CD4-positive, alpha-beta T cell (primary cell): ENCODE measurements at regions not wholly inside any gene's neighbourhood (a gene's known extent, or its start where the extent isn't known, plus 50 kb on each side); places are given as distances from the start of the nearest gene placed in this dataset.

Experiments used
- ATAC-seq: fragments of 200-7000 bp; cut with Tn5 transposase; one replicate; pipeline ENCODE4 v1.10.0; 2022; ENCODE audit warnings: mild to moderate bottlenecking; ENCODE audit not compliant: poor library complexity
- CTCF ChIA-PET: fragments of 350-600 bp; sonication (Branson Sonifier 250); formaldehyde crosslinking; loops from one replicate; lab custom pipeline; 2021; ENCODE audit warnings: antibody characterized with exemption, inconsistent platforms; lab: Charles Lee
- POLR2A ChIA-PET: fragments of 350-600 bp; sonication (Branson Sonifier 250); formaldehyde crosslinking; loops from one replicate; lab custom pipeline; 2021; ENCODE audit warnings: antibody characterized with exemption, inconsistent platforms; lab: Charles Lee
- DNase-seq, 14 experiments: peaks; one replicate each; pipeline ENCODE4 v3.0.0-alpha.2; 2013 to 2020; ENCODE audit warnings: mixed read lengths in 2 of 14
- H3K27ac ChIP-seq, 2 donors: one replicate each; pipeline versions ENCODE4 v1.5.1 to v1.7.0; 2013; ENCODE audit warnings: low read length in 2 of 2, low read depth in 1 of 2, mild to moderate bottlenecking in 1 of 2
- H3K27me3 ChIP-seq, 2 experiments: 1 replicate in 1 of 2; 2 replicates in 1 of 2; pipeline versions ENCODE4 v1.6.1 to v1.7.0; 2013; ENCODE audit warnings: low read length in 2 of 2, control low read depth in 1 of 2, mild to moderate bottlenecking in 1 of 2, moderate library complexity in 1 of 2; ENCODE audit not compliant: insufficient read depth in 2 of 2, control insufficient read depth in 1 of 2
- H3K36me3 ChIP-seq: one replicate; pipeline ENCODE4 v1.6.1; 2013; ENCODE audit warnings: low read length, control low read depth; ENCODE audit not compliant: insufficient read depth
- H3K4me1 ChIP-seq: one replicate; pipeline ENCODE4 v1.6.1; 2013; ENCODE audit warnings: low read length, control low read depth; ENCODE audit not compliant: insufficient read depth
- H3K4me3 ChIP-seq: one replicate; pipeline ENCODE4 v1.5.1; 2013; ENCODE audit warnings: mild to moderate bottlenecking, low read length, moderate library complexity
- H3K9me3 ChIP-seq, 2 experiments: 1 replicate in 1 of 2; 2 replicates in 1 of 2; pipeline versions ENCODE4 v1.6.1 to v1.7.0; 2013; ENCODE audit warnings: low read length in 2 of 2, mild to moderate bottlenecking in 2 of 2, control low read depth in 1 of 2, moderate library complexity in 1 of 2; ENCODE audit not compliant: control insufficient read depth in 1 of 2, insufficient read depth in 1 of 2
- H3K27ac Mint-ChIP-seq: one replicate; pipeline ENCODE4 v1.8.0; 2020; ENCODE audit warnings: mixed read lengths
- H3K27me3 Mint-ChIP-seq: one replicate; pipeline ENCODE4 v1.8.0; 2021; ENCODE audit warnings: mixed read lengths
- H3K36me3 Mint-ChIP-seq: one replicate; pipeline ENCODE4 v1.8.0; 2021; ENCODE audit warnings: low read depth, mixed read lengths
- H3K4me1 Mint-ChIP-seq: one replicate; pipeline ENCODE4 v1.8.0; 2021; ENCODE audit warnings: low read depth, mixed read lengths
- H3K4me3 Mint-ChIP-seq: one replicate; pipeline ENCODE4 v1.8.0; 2020; ENCODE audit warnings: mild to moderate bottlenecking, mixed read lengths
- H3K9me3 Mint-ChIP-seq: one replicate; pipeline ENCODE4 v1.8.0; 2020; ENCODE audit warnings: mixed read lengths
- CTCF ChIP-seq: fragments of 200-600 bp; IDR thresholded peaks from one replicate; pipeline ENCODE4 v1.8.0; 2022; ENCODE audit warnings: antibody characterized with exemption, mild to moderate bottlenecking
- intact Hi-C, 2 experiments: fragments of 100-400 bp; cut with DNase I in 1 of 2; cut with micrococcal nuclease in 1 of 2; formaldehyde crosslinking; loops; one replicate each; pipeline versions ENCODE4 v1.15.1 to v1.9.0; 2023 to 2025; cut with DNase I, micrococcal nuclease

- Mint-ChIP-seq H3K27ac (no peak overlapping the region), H3K9me3 (peaks cover 15% of the 10 kb centered on the region), H3K4me3 (no peak overlapping the region), H3K27me3 (no peaks in the 10 kb centered on the region), H3K36me3 (no peaks in the 10 kb centered on the region), H3K4me1 (no peaks in the 10 kb centered on the region)
- H3K9me3 ChIP-seq, result peaks cover 0 to 5% of the 10 kb centered on the region in 2 experiments
- no peak for TF ChIP-seq CTCF
- H3K36me3 ChIP-seq, result no peaks in the 10 kb centered on the region
- ChIA-PET POLR2A (no interaction called here), CTCF (no interaction called here)
- ATAC-seq (no peak), DNase-seq (no peak)
- intact Hi-C loops, result no loop called here
- no peaks in the 10 kb centered on the region for H3K4me1 ChIP-seq
- H3K27ac ChIP-seq, result no peak overlapping the region
- H3K4me3 ChIP-seq, result no peak overlapping the region
- H3K27me3 ChIP-seq, result no peaks in the 10 kb centered on the region
These were observed 398.8 kb downstream of the CCDC85A start for GRCh38 chr2:56582570-56582969.

GRCh38 chr2:56583796-56584315, 400.1 kb downstream of the CCDC85A start:
- ChIA-PET POLR2A (no interaction called here), CTCF (no interaction called here)
- intact Hi-C loops, result no loop called here
- ATAC-seq (no peak), DNase-seq (no peak)
- H3K9me3 ChIP-seq, result peaks cover 0 to 5% of the 10 kb centered on the region in 2 experiments
- H3K27me3 Mint-ChIP-seq, result no peaks in the 10 kb centered on the region
- H3K36me3 Mint-ChIP-seq, result no peaks in the 10 kb centered on the region
- TF ChIP-seq CTCF, result no peak
- no peaks in the 10 kb centered on the region for H3K36me3 ChIP-seq
- no peaks in the 10 kb centered on the region for H3K27me3 ChIP-seq
- H3K27ac Mint-ChIP-seq, result no peak overlapping the region
- peaks cover 15% of the 10 kb centered on the region for H3K9me3 Mint-ChIP-seq
- H3K4me3 Mint-ChIP-seq, result no peak overlapping the region
- H3K4me1 ChIP-seq, result no peaks in the 10 kb centered on the region
- H3K4me3 ChIP-seq, result no peak overlapping the region
- H3K4me1 Mint-ChIP-seq, result no peaks in the 10 kb centered on the region
- H3K27ac ChIP-seq, result no peak overlapping the region

GRCh38 chr2:56587456-56587855, 403.7 kb downstream of the CCDC85A start:
- intact Hi-C loops, result no loop called here
- Mint-ChIP-seq H3K27ac (no peak overlapping the region), H3K4me1 (no peaks in the 10 kb centered on the region), H3K4me3 (no peak overlapping the region), H3K27me3 (no peaks in the 10 kb centered on the region), H3K36me3 (no peaks in the 10 kb centered on the region), H3K9me3 (peaks cover 4% of the 10 kb centered on the region)
- H3K36me3 ChIP-seq, result no peaks in the 10 kb centered on the region
- no peaks in the 10 kb centered on the region for H3K4me1 ChIP-seq
- ChIA-PET POLR2A (no interaction called here), CTCF (no interaction called here)
- H3K27me3 ChIP-seq, result no peaks in the 10 kb centered on the region
- H3K27ac ChIP-seq, result no peak overlapping the region
- TF ChIP-seq CTCF, result no peak
- H3K9me3 ChIP-seq, result no peaks in the 10 kb centered on the region
- no peak for DNase-seq
- H3K4me3 ChIP-seq, result no peak overlapping the region
- no peak for ATAC-seq
